Psoas muscle (tissue), 7 donors: ENCODE measurements at regions not wholly inside any gene's neighbourhood (a gene's known extent, or its start where the extent isn't known, plus 50 kb on each side); places are given as distances from the start of the nearest gene placed in this dataset.

Experiments used
- ATAC-seq, 4 donors: fragments of 200-7000 bp; cut with Tn5 transposase; one replicate each; pipeline ENCODE4 v1.9.1; 2020; ENCODE audit warnings: moderate library complexity in 3 of 4, mild to moderate bottlenecking in 2 of 4
- DNase-seq, 2 donors: peaks; one replicate each; pipeline ENCODE4 v3.0.0-alpha.2; 2020
- H3K27ac ChIP-seq: fragments of 200-600 bp; one replicate; pipeline ENCODE4 v1.8.0; 2022
- H3K27me3 ChIP-seq, 3 donors: fragments of 200-600 bp in 1 of 3; one replicate each; pipeline versions ENCODE4 v1.6.1 to v1.8.0; 2013 to 2022; ENCODE audit warnings: low read length in 2 of 3, mild to moderate bottlenecking in 2 of 3, moderate library complexity in 1 of 3; ENCODE audit not compliant: insufficient read depth in 3 of 3
- H3K36me3 ChIP-seq, 2 donors: fragments of 200-600 bp in 1 of 2; one replicate each; pipeline versions ENCODE4 v1.6.1 to v1.8.0; 2013 to 2022; ENCODE audit warnings: low read depth in 1 of 2, mild to moderate bottlenecking in 1 of 2, moderate library complexity in 1 of 2; ENCODE audit not compliant: insufficient read depth in 1 of 2
- H3K4me1 ChIP-seq: fragments of 200-600 bp; one replicate; pipeline ENCODE4 v1.8.0; 2022
- H3K4me3 ChIP-seq: fragments of 200-600 bp; one replicate; pipeline ENCODE4 v1.8.0; 2022; ENCODE audit warnings: mild to moderate bottlenecking
- H3K9me3 ChIP-seq: fragments of 200-600 bp; one replicate; pipeline ENCODE4 v1.8.0; 2022
- WGBS, 3 donors: extraction: QIAGEN DNeasy Blood & Tissue Kit; methylation state at CpG; one replicate each; pipeline versions ENCODE4 v1.1.6 to v1.1.7; 2013; 5-methylcytosine and 5-hydroxymethylcytosine counted together
- intact Hi-C, 2 donors: fragments of 100-400 bp; cut with DNase I; formaldehyde crosslinking; loops; one replicate each; pipeline versions ENCODE4 v1.11.0 to v1.14.2; 2022
- TF ChIP-seq, protein P1 (sequence below): fragments of 200-600 bp; IDR thresholded peaks from one replicate; pipeline ENCODE4 v1.8.0; 2022; ENCODE audit warnings: antibody characterized with exemption
- donor health status: healthy with polysubstance abuse.
- donor health status: DM: no; HTN: no; CAD: no; lungs with moderate emphysema.
- donor health status: Bipolar disorder and iron deficiency.
- donor health status: healthy.
- donor health status: DM: yes; HTN: yes; CAD: no.
- donor health status: DM: no; HTN: no; CAD: no.
- donor health status: DM: yes; HTN: yes; CAD: no.

DNA sequence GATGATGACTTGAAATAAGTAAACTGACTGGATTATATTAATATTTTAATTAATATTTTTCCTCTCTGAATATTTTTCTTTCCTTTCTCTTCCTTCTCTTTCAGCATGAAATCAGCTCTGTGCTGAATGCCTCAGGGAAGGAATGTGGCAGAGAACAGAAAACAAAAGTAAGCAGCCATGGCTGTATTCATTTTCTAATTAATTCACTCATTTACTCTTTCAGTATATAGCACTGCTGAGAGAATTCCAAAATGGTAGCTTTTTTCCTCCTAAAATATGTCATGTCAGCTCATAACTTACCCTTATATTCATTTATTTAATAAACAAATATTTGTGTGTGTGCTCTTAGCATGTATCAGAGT, 522.5 kb downstream of the PTPRC start:
- Histone ChIP-seq H3K27ac (no peak overlapping the region), H3K36me3 (no peaks in the 10 kb centered on the region), H3K9me3 (no peaks in the 10 kb centered on the region), H3K4me1 (no peaks in the 10 kb centered on the region), H3K4me3 (no peak overlapping the region), H3K27me3 (no peaks in the 10 kb centered on the region)
- TF ChIP-seq, protein P1, sequence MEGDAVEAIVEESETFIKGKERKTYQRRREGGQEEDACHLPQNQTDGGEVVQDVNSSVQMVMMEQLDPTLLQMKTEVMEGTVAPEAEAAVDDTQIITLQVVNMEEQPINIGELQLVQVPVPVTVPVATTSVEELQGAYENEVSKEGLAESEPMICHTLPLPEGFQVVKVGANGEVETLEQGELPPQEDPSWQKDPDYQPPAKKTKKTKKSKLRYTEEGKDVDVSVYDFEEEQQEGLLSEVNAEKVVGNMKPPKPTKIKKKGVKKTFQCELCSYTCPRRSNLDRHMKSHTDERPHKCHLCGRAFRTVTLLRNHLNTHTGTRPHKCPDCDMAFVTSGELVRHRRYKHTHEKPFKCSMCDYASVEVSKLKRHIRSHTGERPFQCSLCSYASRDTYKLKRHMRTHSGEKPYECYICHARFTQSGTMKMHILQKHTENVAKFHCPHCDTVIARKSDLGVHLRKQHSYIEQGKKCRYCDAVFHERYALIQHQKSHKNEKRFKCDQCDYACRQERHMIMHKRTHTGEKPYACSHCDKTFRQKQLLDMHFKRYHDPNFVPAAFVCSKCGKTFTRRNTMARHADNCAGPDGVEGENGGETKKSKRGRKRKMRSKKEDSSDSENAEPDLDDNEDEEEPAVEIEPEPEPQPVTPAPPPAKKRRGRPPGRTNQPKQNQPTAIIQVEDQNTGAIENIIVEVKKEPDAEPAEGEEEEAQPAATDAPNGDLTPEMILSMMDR, result no peak
- intact Hi-C loops, result loop anchor here in 1 of 2 donors (1.0 kb wide), 1 partner anchor 17 kb away; no protein-coding TSS in a partner anchor
- DNase-seq (no peak), ATAC-seq (no peak)

DNA sequence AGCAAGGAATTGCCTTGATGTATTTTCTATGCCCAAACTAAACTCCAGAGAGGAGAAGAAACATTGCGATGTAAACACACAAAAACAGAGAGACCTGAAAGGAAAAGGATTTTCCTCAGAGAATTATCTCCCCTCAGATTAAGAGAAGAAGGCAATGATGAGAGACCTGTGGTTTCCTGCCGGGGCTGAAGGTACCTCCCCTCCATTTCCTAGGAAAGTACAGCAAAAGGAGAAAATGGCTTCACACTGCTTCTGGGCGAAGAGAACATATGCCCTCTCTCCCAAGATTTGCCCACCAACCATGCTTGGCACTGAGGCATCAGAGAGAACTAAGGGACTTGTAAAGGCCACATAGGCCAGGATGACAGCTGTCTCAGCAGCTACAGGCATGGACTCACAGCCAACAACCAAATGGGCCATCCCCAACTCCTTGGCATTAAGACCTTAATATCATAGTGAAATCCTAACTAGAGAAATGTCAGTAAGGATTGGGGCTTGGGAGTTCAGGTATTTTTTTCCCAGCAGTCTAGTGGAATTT, 523.0 kb downstream of the PTPRC start:
- Histone ChIP-seq H3K4me3 (no peak overlapping the region), H3K27me3 (no peaks in the 10 kb centered on the region), H3K4me1 (no peaks in the 10 kb centered on the region), H3K9me3 (no peaks in the 10 kb centered on the region), H3K36me3 (no peaks in the 10 kb centered on the region), H3K27ac (no peak overlapping the region)
- no peak for ATAC-seq
- TF ChIP-seq, protein P1, result no peak
- no peak for DNase-seq
- intact Hi-C loops, result loop anchor here in 1 of 2 donors (1.0 kb wide), 1 partner anchor 18 kb away; no protein-coding TSS in a partner anchor
- WGBS, 3 donors, result 70 to 94% (median 80%) methylated on average over 3 of the region's 3 CpGs

DNA sequence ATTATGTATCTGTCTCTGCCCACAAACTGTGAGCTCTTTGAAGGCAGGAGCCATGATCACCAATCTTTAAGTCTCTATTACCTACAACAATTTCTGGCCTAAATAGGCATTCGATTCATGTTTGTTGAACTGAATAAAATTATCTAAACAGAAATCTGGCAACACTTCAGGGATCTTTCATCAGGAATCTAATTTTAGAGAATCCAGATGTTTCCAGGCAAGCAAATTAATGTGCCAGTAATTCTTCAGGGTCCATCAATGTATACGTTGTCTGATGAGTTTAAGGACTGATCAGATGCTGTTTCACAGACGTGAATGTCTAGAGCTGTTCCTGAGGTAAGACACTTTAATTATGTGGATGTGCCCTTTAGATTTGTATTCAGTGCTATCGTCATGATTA, 524.4 kb downstream of the PTPRC start:
- no peak for DNase-seq
- TF ChIP-seq, protein P1, result no peak
- WGBS, 3 donors, result 49 to 54% (median 53%) methylated on average over 4 of the region's 4 CpGs
- no peak for ATAC-seq
- H3K4me1 ChIP-seq, result no peaks in the 10 kb centered on the region
- intact Hi-C loops, result no loop called here
- no peaks in the 10 kb centered on the region for H3K27me3 ChIP-seq
- no peak overlapping the region for H3K27ac ChIP-seq
- no peaks in the 10 kb centered on the region for H3K36me3 ChIP-seq
- no peak overlapping the region for H3K4me3 ChIP-seq
- H3K9me3 ChIP-seq, result no peaks in the 10 kb centered on the region

DNA sequence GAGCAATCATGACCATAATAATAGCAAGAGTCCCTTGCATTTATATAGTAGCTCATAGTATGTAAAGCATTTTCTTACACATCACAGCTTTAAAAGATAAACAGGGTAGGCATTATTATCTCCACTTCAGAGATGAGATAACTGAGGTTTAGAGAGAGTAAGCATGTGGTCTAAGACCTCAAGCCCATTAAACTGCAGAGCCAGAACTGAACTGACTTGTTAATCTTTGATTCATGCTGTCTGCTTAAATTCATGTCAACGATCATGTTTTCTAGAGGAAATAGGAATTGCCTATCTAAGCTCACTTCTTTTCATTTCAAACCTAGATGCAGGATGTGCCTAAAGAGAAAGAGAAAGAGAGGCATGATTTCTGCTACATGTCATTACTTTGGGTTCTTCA, 524.8 kb downstream of the PTPRC start:
- TF ChIP-seq, protein P1, result no peak
- no peak for DNase-seq
- WGBS, 3 donors, result 45 to 53% (median 48%) methylated on average over 1 of the region's 1 CpG
- intact Hi-C loops, result no loop called here
- no peak for ATAC-seq
- no peaks in the 10 kb centered on the region for H3K27me3 ChIP-seq
- no peaks in the 10 kb centered on the region for H3K4me1 ChIP-seq
- H3K36me3 ChIP-seq, result no peaks in the 10 kb centered on the region
- H3K4me3 ChIP-seq, result no peak overlapping the region
- H3K9me3 ChIP-seq, result no peaks in the 10 kb centered on the region
- no peak overlapping the region for H3K27ac ChIP-seq

DNA sequence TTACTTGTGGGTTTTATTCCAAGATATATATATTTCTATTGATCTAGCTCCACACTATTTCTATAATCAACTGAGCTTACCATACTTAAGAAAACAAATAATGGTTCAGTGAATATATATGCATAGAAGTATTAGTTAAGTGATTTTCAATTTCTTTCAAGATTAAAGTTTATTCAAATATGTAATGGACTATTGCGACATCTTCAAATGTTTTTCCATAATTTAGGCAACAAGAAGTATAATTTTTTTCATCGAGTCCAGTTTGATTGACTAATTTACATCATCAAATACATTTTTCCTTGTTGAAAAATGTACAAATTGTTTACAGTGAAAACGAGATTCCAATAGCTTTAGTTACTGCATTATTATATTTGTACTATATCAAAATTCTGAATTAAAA, 528.6 kb downstream of the PTPRC start:
- TF ChIP-seq, protein P1, result no peak

More for the DNA sequence above, 528.6 kb downstream of the PTPRC start:
- H3K4me3 ChIP-seq, result no peak overlapping the region
- H3K36me3 ChIP-seq, result no peaks in the 10 kb centered on the region
- ATAC-seq (no peak), DNase-seq (no peak)
- no peak overlapping the region for H3K27ac ChIP-seq
- intact Hi-C loops, result no loop called here
- H3K4me1 ChIP-seq, result no peaks in the 10 kb centered on the region
- 94 to 95% (median 95%) methylated on average over 3 of the region's 3 CpGs for WGBS, 3 donors
- H3K27me3 ChIP-seq, result no peaks in the 10 kb centered on the region
- no peaks in the 10 kb centered on the region for H3K9me3 ChIP-seq
